ENCODE measurements at regions not wholly inside any gene's neighbourhood (a gene's known extent, or its start where the extent isn't known, plus 50 kb on each side); places are given as distances from the start of the nearest gene placed in this dataset.

- TF ChIP-seq POLR2A (IDR thresholded peaks at IDR 0.05) (no peak), CTCF (IDR thresholded peaks at IDR 0.05) (no peak)
Measured at GRCh38 chr3:22156868-22157267, 405.9 kb upstream of the ZNF385D start.
